Activated naive CD4-positive, alpha-beta T cell treated with anti-CD3 and anti-CD28 coated beads, Interleukin-2, amount 50 U/mL, for 72 hours (primary cell): ENCODE measurements at regions not wholly inside any gene's neighbourhood (a gene's known extent, or its start where the extent isn't known, plus 50 kb on each side); places are given as distances from the start of the nearest gene placed in this dataset.
"Not testable (repeated sequence)": the region's sequence is repeated elsewhere in the genome, so short reads cannot be mapped to it uniquely, and the experiment has no call there.

ENCODE experiments used
- ATAC-seq, 2 donors: fragments of 150-1000 bp; cut with Tn5 transposase; 2 replicates each; pipeline ENCODE4 v1.10.0; 2021; ENCODE audit warnings: mild to moderate bottlenecking in 2 of 2, moderate library complexity in 2 of 2
- DNase-seq, 2 donors: peaks; one replicate each; pipeline ENCODE4 v3.0.0; 2021 to 2022; ENCODE audit warnings: low spot score in 2 of 2
- H3K27ac Mint-ChIP-seq, 2 donors: one replicate each; pipeline ENCODE4 v1.8.0; 2022; ENCODE audit warnings: mild to moderate bottlenecking in 2 of 2, mixed read lengths in 2 of 2
- H3K36me3 Mint-ChIP-seq, 2 donors: one replicate each; pipeline ENCODE4 v1.8.0; 2022; ENCODE audit warnings: mixed read lengths in 2 of 2
- H3K9me3 Mint-ChIP-seq, 2 donors: one replicate each; pipeline ENCODE4 v1.8.0; 2022; ENCODE audit warnings: mixed read lengths in 2 of 2

GRCh38 chr7:17396692-17397091, 98.2 kb downstream of the AHR start:
- Mint-ChIP-seq H3K27ac (no peak overlapping the region), H3K36me3 (peaks cover 6 to 27% of the 10 kb centered on the region in 2 donors), H3K9me3 (peaks cover 0 to 19% of the 10 kb centered on the region in 2 donors)
- ATAC-seq (no peak), DNase-seq (no peak)

GRCh38 chr7:17401791-17402627, 103.6 kb downstream of the AHR start:
- ATAC-seq: peak; percentile 62 to 80
- Mint-ChIP-seq H3K9me3 (no peaks in the 10 kb centered on the region), H3K27ac (peak overlapping the region; percentile 22 to 85), H3K36me3 (no peaks in the 10 kb centered on the region)
- no peak for DNase-seq

- Mint-ChIP-seq H3K36me3 (no peaks in the 10 kb centered on the region), H3K27ac (peak overlapping the region; percentile 22 to 85), H3K9me3 (no peaks in the 10 kb centered on the region)
- DNase-seq (no peak), ATAC-seq (peak; percentile 70 to 84)
These were observed 104.3 kb downstream of the AHR start for GRCh38 chr7:17402628-17403278.

GRCh38 chr7:17404006-17404405, 105.6 kb downstream of the AHR start:
- H3K27ac Mint-ChIP-seq: no peak overlapping the region
- DNase-seq (no peak), ATAC-seq (no peak)
- H3K36me3 Mint-ChIP-seq: no peaks in the 10 kb centered on the region
- no peaks in the 10 kb centered on the region for H3K9me3 Mint-ChIP-seq

GRCh38 chr7:17405786-17406185, 107.3 kb downstream of the AHR start:
- H3K36me3 Mint-ChIP-seq: no peaks in the 10 kb centered on the region
- DNase-seq: no peak
- no peaks in the 10 kb centered on the region for H3K9me3 Mint-ChIP-seq
- ATAC-seq: no peak
- no peak overlapping the region for H3K27ac Mint-ChIP-seq

- no peak for DNase-seq
- ATAC-seq: no peak
- Mint-ChIP-seq H3K27ac (no peak overlapping the region), H3K9me3 (no peaks in the 10 kb centered on the region), H3K36me3 (no peaks in the 10 kb centered on the region)
These were observed 108.3 kb downstream of the AHR start for GRCh38 chr7:17406738-17407137.

- H3K36me3 Mint-ChIP-seq: no peaks in the 10 kb centered on the region
- no peak for ATAC-seq
- H3K9me3 Mint-ChIP-seq: no peaks in the 10 kb centered on the region
- H3K27ac Mint-ChIP-seq: no peak overlapping the region
- no peak for DNase-seq
These were observed 108.8 kb downstream of the AHR start for GRCh38 chr7:17407229-17407628.

GRCh38 chr7:17408245-17408903, 109.9 kb downstream of the AHR start:
- no peaks in the 10 kb centered on the region for H3K9me3 Mint-ChIP-seq
- no peak for ATAC-seq
- no peak overlapping the region for H3K27ac Mint-ChIP-seq
- H3K36me3 Mint-ChIP-seq: no peaks in the 10 kb centered on the region
- no peak for DNase-seq

GRCh38 chr7:17408904-17409290, 110.4 kb downstream of the AHR start:
- no peak for ATAC-seq
- H3K36me3 Mint-ChIP-seq: no peaks in the 10 kb centered on the region
- H3K27ac Mint-ChIP-seq: no peak overlapping the region
- DNase-seq: no peak
- no peaks in the 10 kb centered on the region for H3K9me3 Mint-ChIP-seq

GRCh38 chr7:17411922-17412321, 113.5 kb downstream of the AHR start:
- no peaks in the 10 kb centered on the region for H3K36me3 Mint-ChIP-seq
- no peaks in the 10 kb centered on the region for H3K9me3 Mint-ChIP-seq
- no peak for DNase-seq
- no peak overlapping the region for H3K27ac Mint-ChIP-seq
- ATAC-seq: no peak

- H3K27ac Mint-ChIP-seq: no peak overlapping the region
- DNase-seq (no peak), ATAC-seq (no peak)
- no peaks in the 10 kb centered on the region for H3K36me3 Mint-ChIP-seq
- H3K9me3 Mint-ChIP-seq: no peaks in the 10 kb centered on the region
These were observed 114.4 kb downstream of the AHR start for GRCh38 chr7:17412883-17413282.

GRCh38 chr7:17415955-17416354, 117.5 kb downstream of the AHR start:
- ATAC-seq: no peak
- no peaks in the 10 kb centered on the region for H3K36me3 Mint-ChIP-seq
- no peaks in the 10 kb centered on the region for H3K9me3 Mint-ChIP-seq
- DNase-seq: no peak
- no peak overlapping the region for H3K27ac Mint-ChIP-seq

GRCh38 chr7:17420308-17421015, 122.0 kb downstream of the AHR start:
- ATAC-seq, DNase-seq, H3K27ac Mint-ChIP-seq, H3K36me3 Mint-ChIP-seq, H3K9me3 Mint-ChIP-seq: not testable (repeated sequence)

- DNase-seq (no peak), ATAC-seq (no peak)
- Mint-ChIP-seq H3K9me3 (peaks cover 0 to 4% of the 10 kb centered on the region in 2 donors), H3K36me3 (no peaks in the 10 kb centered on the region), H3K27ac (no peak overlapping the region)
These were observed 123.5 kb downstream of the AHR start for GRCh38 chr7:17421941-17422340.

- Mint-ChIP-seq H3K27ac (no peak overlapping the region), H3K36me3 (peaks cover 0 to 3% of the 10 kb centered on the region in 2 donors), H3K9me3 (peaks cover 2 to 5% of the 10 kb centered on the region in 2 donors)
- DNase-seq (no peak), ATAC-seq (no peak)
These were observed 124.5 kb downstream of the AHR start for GRCh38 chr7:17422966-17423365.

GRCh38 chr7:17427924-17428323, 129.5 kb downstream of the AHR start:
- Mint-ChIP-seq H3K9me3 (peaks cover 6 to 9% of the 10 kb centered on the region in 2 donors), H3K36me3 (peaks cover 0 to 7% of the 10 kb centered on the region in 2 donors), H3K27ac (no peak overlapping the region)
- no peak for ATAC-seq
- DNase-seq: no peak

GRCh38 chr7:17429579-17429978, 131.1 kb downstream of the AHR start:
- Mint-ChIP-seq H3K9me3 (peaks cover 6 to 9% of the 10 kb centered on the region in 2 donors), H3K36me3 (peaks cover 0 to 7% of the 10 kb centered on the region in 2 donors), H3K27ac (no peak overlapping the region)
- ATAC-seq (no peak), DNase-seq (no peak)
